A673 (cell line): ENCODE measurements at regions not wholly inside any gene's neighbourhood (a gene's known extent, or its start where the extent isn't known, plus 50 kb on each side); places are given as distances from the start of the nearest gene placed in this dataset.

Experiments
- CTCF ChIP-seq: fragments of 300-800, 200-600 bp; sonication (generic); conservative IDR thresholded peaks from 2 replicates; pipeline ENCODE4 v1.5.1; 2017; ENCODE audit warnings: low read depth, mild to moderate bottlenecking, antibody characterized with exemption, low read length, moderate library complexity, mixed read lengths
- EZH2 ChIP-seq: fragments of 200-600 bp; sonication (generic); IDR thresholded peaks from 2 replicates; pipeline ENCODE4 v1.6.1; 2017; ENCODE audit warnings: borderline replicate concordance, low read depth, mild to moderate bottlenecking, mixed read lengths, antibody characterized with exemption, low read length; ENCODE audit not compliant: poor library complexity, severe bottlenecking

- 0 out of 2 replicates have a peak, but pooled peaks have one; percentile 12 for TF ChIP-seq CTCF
- no peak for TF ChIP-seq EZH2
Measured at GRCh38 chr18:35917043-35917442, 55.4 kb upstream of the RMP24 start.
